ENCODE measurements at regions not wholly inside any gene's neighbourhood (a gene's known extent, or its start where the extent isn't known, plus 50 kb on each side); places are given as distances from the start of the nearest gene placed in this dataset.

- peaks cover 0 to 2% (median 0%) of the 10 kb centered on the region in 3 donors for H3K4me1 Mint-ChIP-seq
- H3K9me3 Mint-ChIP-seq, result peaks cover 0 to 1% (median 0%) of the 10 kb centered on the region in 3 donors
- peaks cover 2% of the 10 kb centered on the region for H3K36me3 Mint-ChIP-seq
- H3K27ac Mint-ChIP-seq, result no peak overlapping the region
- no peak overlapping the region for H3K4me3 Mint-ChIP-seq
- peaks cover 17% of the 10 kb centered on the region for H3K27me3 Mint-ChIP-seq
Observed at GRCh38 chr20:48285656-48286055, 500.4 kb upstream of the SULF2 start.

GRCh38 chr20:48284837-48285236, 499.6 kb upstream of the SULF2 start:
- Mint-ChIP-seq H3K27me3 (peaks cover 17% of the 10 kb centered on the region), H3K4me1 (peaks cover 0 to under 1% (median 0%) of the 10 kb centered on the region in 3 donors), H3K27ac (no peak overlapping the region), H3K9me3 (peaks cover 0 to 1% (median 0%) of the 10 kb centered on the region in 3 donors), H3K36me3 (peaks cover 2% of the 10 kb centered on the region), H3K4me3 (no peak overlapping the region)

- Mint-ChIP-seq H3K4me1 (peaks cover 0 to 2% (median 2%) of the 10 kb centered on the region in 3 donors), H3K27me3 (peaks cover 21% of the 10 kb centered on the region), H3K27ac (no peak overlapping the region), H3K4me3 (no peak overlapping the region), H3K9me3 (peaks cover 0 to 1% (median 0%) of the 10 kb centered on the region in 3 donors), H3K36me3 (peaks cover 2% of the 10 kb centered on the region)
Observed at GRCh38 chr20:48284315-48284714, 499.0 kb upstream of the SULF2 start.

- peaks cover 2% of the 10 kb centered on the region for H3K36me3 Mint-ChIP-seq
- no peak overlapping the region for H3K4me3 Mint-ChIP-seq
- H3K27ac Mint-ChIP-seq, result peak overlapping the region in 1 of 3 donors; percentile 6
- H3K4me1 Mint-ChIP-seq, result peaks cover 0 to 7% (median 2%) of the 10 kb centered on the region in 3 donors
- peaks cover 17% of the 10 kb centered on the region for H3K27me3 Mint-ChIP-seq
- peaks cover 0 to 1% (median 0%) of the 10 kb centered on the region in 3 donors for H3K9me3 Mint-ChIP-seq
Observed at GRCh38 chr20:48283470-48284110, 498.3 kb upstream of the SULF2 start.

- H3K4me1 Mint-ChIP-seq, result peaks cover 0 to 8% (median 4%) of the 10 kb centered on the region in 3 donors
- peaks cover 2% of the 10 kb centered on the region for H3K36me3 Mint-ChIP-seq
- H3K27me3 Mint-ChIP-seq, result peaks cover 16% of the 10 kb centered on the region
- no peaks in the 10 kb centered on the region for H3K9me3 Mint-ChIP-seq
- H3K27ac Mint-ChIP-seq, result no peak overlapping the region
- H3K4me3 Mint-ChIP-seq, result no peak overlapping the region
Observed at GRCh38 chr20:48282591-48283228, 497.4 kb upstream of the SULF2 start.

- H3K4me1 Mint-ChIP-seq, result peaks cover 0 to 8% (median 4%) of the 10 kb centered on the region in 3 donors
- no peak overlapping the region for H3K4me3 Mint-ChIP-seq
- H3K27me3 Mint-ChIP-seq, result peaks cover 17% of the 10 kb centered on the region
- no peak overlapping the region for H3K27ac Mint-ChIP-seq
- H3K9me3 Mint-ChIP-seq, result no peaks in the 10 kb centered on the region
- peaks cover 2% of the 10 kb centered on the region for H3K36me3 Mint-ChIP-seq
Observed at GRCh38 chr20:48281501-48281900, 496.2 kb upstream of the SULF2 start.

GRCh38 chr20:48278961-48279481, 493.7 kb upstream of the SULF2 start:
- Mint-ChIP-seq H3K4me3 (no peak overlapping the region), H3K36me3 (no peaks in the 10 kb centered on the region), H3K4me1 (peaks cover 0 to 8% (median 4%) of the 10 kb centered on the region in 3 donors), H3K27ac (no peak overlapping the region), H3K27me3 (peaks cover 19% of the 10 kb centered on the region), H3K9me3 (no peaks in the 10 kb centered on the region)

GRCh38 chr20:48277266-48277665, 492.0 kb upstream of the SULF2 start:
- Mint-ChIP-seq H3K9me3 (no peaks in the 10 kb centered on the region), H3K4me3 (no peak overlapping the region), H3K4me1 (peaks cover 0 to 8% (median 4%) of the 10 kb centered on the region in 3 donors), H3K36me3 (peaks cover 2% of the 10 kb centered on the region), H3K27ac (no peak overlapping the region), H3K27me3 (peaks cover 18% of the 10 kb centered on the region)

- H3K4me3 Mint-ChIP-seq, result no peak overlapping the region
- no peak overlapping the region for H3K27ac Mint-ChIP-seq
- peaks cover 0 to 8% (median 4%) of the 10 kb centered on the region in 3 donors for H3K4me1 Mint-ChIP-seq
- H3K9me3 Mint-ChIP-seq, result peaks cover 0 to 4% (median 0%) of the 10 kb centered on the region in 3 donors
- peaks cover 2% of the 10 kb centered on the region for H3K36me3 Mint-ChIP-seq
- H3K27me3 Mint-ChIP-seq, result peaks cover 19% of the 10 kb centered on the region
Observed at GRCh38 chr20:48276021-48276342, 490.7 kb upstream of the SULF2 start.

GRCh38 chr20:48275286-48276020, 490.2 kb upstream of the SULF2 start:
- Mint-ChIP-seq H3K9me3 (peaks cover 0 to 5% (median 0%) of the 10 kb centered on the region in 3 donors), H3K36me3 (peaks cover 2% of the 10 kb centered on the region), H3K4me3 (no peak overlapping the region), H3K4me1 (peaks cover 0 to 8% (median 4%) of the 10 kb centered on the region in 3 donors), H3K27ac (peak overlapping the region in 1 of 3 donors; percentile 14), H3K27me3 (peaks cover 19% of the 10 kb centered on the region)

- Mint-ChIP-seq H3K27ac (no peak overlapping the region), H3K4me3 (no peak overlapping the region), H3K36me3 (peaks cover 3% of the 10 kb centered on the region), H3K4me1 (peaks cover 0 to 4% (median 2%) of the 10 kb centered on the region in 3 donors), H3K27me3 (peaks cover 15% of the 10 kb centered on the region), H3K9me3 (peaks cover 0 to 5% (median 0%) of the 10 kb centered on the region in 3 donors)
Observed at GRCh38 chr20:48273843-48274242, 488.6 kb upstream of the SULF2 start.

- Mint-ChIP-seq H3K27ac (peak overlapping the region in 1 of 3 donors; percentile 3), H3K27me3 (peaks cover 9% of the 10 kb centered on the region), H3K4me1 (no peaks in the 10 kb centered on the region), H3K36me3 (peaks cover 3% of the 10 kb centered on the region), H3K4me3 (no peak overlapping the region), H3K9me3 (peaks cover 0 to 5% (median 4%) of the 10 kb centered on the region in 3 donors)
Observed at GRCh38 chr20:48270885-48271284, 485.6 kb upstream of the SULF2 start.

GRCh38 chr20:48267860-48268633, 482.8 kb upstream of the SULF2 start:
- Mint-ChIP-seq H3K27me3 (peaks cover 13% of the 10 kb centered on the region), H3K4me3 (peak overlapping the region in 1 of 4 donors; percentile 44), H3K36me3 (peaks cover 3% of the 10 kb centered on the region), H3K27ac (no peak overlapping the region), H3K4me1 (no peaks in the 10 kb centered on the region), H3K9me3 (peaks cover 0 to 5% (median 4%) of the 10 kb centered on the region in 3 donors)

- H3K9me3 Mint-ChIP-seq, result peaks cover 0 to 4% (median 3%) of the 10 kb centered on the region in 3 donors
- no peaks in the 10 kb centered on the region for H3K4me1 Mint-ChIP-seq
- H3K27ac Mint-ChIP-seq, result no peak overlapping the region
- H3K27me3 Mint-ChIP-seq, result peaks cover 7% of the 10 kb centered on the region
- H3K36me3 Mint-ChIP-seq, result peaks cover 5% of the 10 kb centered on the region
- H3K4me3 Mint-ChIP-seq, result no peak overlapping the region
Observed at GRCh38 chr20:48266571-48266970, 481.3 kb upstream of the SULF2 start.

Measured in IgD-negative memory B cell (primary cell).